ENCODE measurements at regions not wholly inside any gene's neighbourhood (a gene's known extent, or its start where the extent isn't known, plus 50 kb on each side); places are given as distances from the start of the nearest gene placed in this dataset.

- H3K4me3 ChIP-seq = peak overlapping the region; percentile 58
- H3K36me3 ChIP-seq = no peaks in the 10 kb centered on the region
- H3K4me1 ChIP-seq = peaks cover 22% of the 10 kb centered on the region
- no peak for TF ChIP-seq EP300 (IDR thresholded peaks at IDR 0.05)
- TF ChIP-seq POLR2A (IDR thresholded peaks at IDR 0.05) = no peak
- no peak for TF ChIP-seq POLR2AphosphoS5 (IDR thresholded peaks at IDR 0.05)
- TF ChIP-seq CTCF (IDR thresholded peaks at IDR 0.05) = no peak
- WGBS = 3% methylated on average over 45 of the region's 75 CpGs
- H3K27ac ChIP-seq = no peak overlapping the region
- peaks cover 34% of the 10 kb centered on the region for H3K27me3 ChIP-seq
- no peak for DNase-seq (ENCODE audit: low spot score in 2 of 2)
- no peaks in the 10 kb centered on the region for H3K9me3 ChIP-seq
Observed at GRCh38 chr3:28575746-28576613, 227.4 kb upstream of the AZI2 start.

- H3K36me3 ChIP-seq = no peaks in the 10 kb centered on the region
- TF ChIP-seq CTCF (IDR thresholded peaks at IDR 0.05) (no peak), POLR2A (IDR thresholded peaks at IDR 0.05) (no peak)
- no peaks in the 10 kb centered on the region for H3K9me3 ChIP-seq
- H3K27me3 ChIP-seq = peaks cover 34% of the 10 kb centered on the region
- 14% methylated on average over 6 of the region's 8 CpGs for WGBS
- H3K4me1 ChIP-seq = peaks cover 22% of the 10 kb centered on the region
- H3K4me3 ChIP-seq = peak overlapping the region; percentile 58
- DNase-seq (ENCODE audit: low spot score in 2 of 2) = no peak
- H3K27ac ChIP-seq = no peak overlapping the region
Observed at GRCh38 chr3:28576614-28577200, 228.1 kb upstream of the AZI2 start.

- DNase-seq (ENCODE audit: low spot score in 2 of 2) = no peak
- Histone ChIP-seq H3K27ac (no peak overlapping the region), H3K9me3 (no peaks in the 10 kb centered on the region), H3K36me3 (no peaks in the 10 kb centered on the region), H3K4me1 (peaks cover 22% of the 10 kb centered on the region), H3K4me3 (no peak overlapping the region), H3K27me3 (peaks cover 30% of the 10 kb centered on the region)
- 54% methylated on average over 3 of the region's 3 CpGs for WGBS
- no peak for TF ChIP-seq CTCF (IDR thresholded peaks at IDR 0.05)
- TF ChIP-seq POLR2AphosphoS5 (IDR thresholded peaks at IDR 0.05) = no peak
- no peak for TF ChIP-seq POLR2A (IDR thresholded peaks at IDR 0.05)
- no peak for TF ChIP-seq EP300 (IDR thresholded peaks at IDR 0.05)
Observed at GRCh38 chr3:28577941-28578500, 229.4 kb upstream of the AZI2 start.

GRCh38 chr3:28586325-28586724 lies 237.7 kb upstream of the AZI2 start:
- Histone ChIP-seq H3K27ac (no peak overlapping the region), H3K4me1 (no peaks in the 10 kb centered on the region), H3K4me3 (no peak overlapping the region), H3K36me3 (no peaks in the 10 kb centered on the region), H3K27me3 (no peaks in the 10 kb centered on the region), H3K9me3 (no peaks in the 10 kb centered on the region)
- TF ChIP-seq EP300 (IDR thresholded peaks at IDR 0.05) (no peak), CTCF (IDR thresholded peaks at IDR 0.05) (no peak), POLR2AphosphoS5 (IDR thresholded peaks at IDR 0.05) (no peak), POLR2A (IDR thresholded peaks at IDR 0.05) (no peak)
- no peak for DNase-seq (ENCODE audit: low spot score in 2 of 2)

GRCh38 chr3:28587723-28588122 lies 239.1 kb upstream of the AZI2 start:
- 92% methylated on average over 3 of the region's 3 CpGs for WGBS
- Histone ChIP-seq H3K27ac (no peak overlapping the region), H3K4me1 (no peaks in the 10 kb centered on the region), H3K27me3 (no peaks in the 10 kb centered on the region), H3K4me3 (no peak overlapping the region), H3K36me3 (no peaks in the 10 kb centered on the region), H3K9me3 (no peaks in the 10 kb centered on the region)
- TF ChIP-seq EP300 (IDR thresholded peaks at IDR 0.05) (no peak), CTCF (IDR thresholded peaks at IDR 0.05) (no peak)
- DNase-seq (ENCODE audit: low spot score in 2 of 2) = no peak
